GM18867 (cell line): ENCODE measurements at regions not wholly inside any gene's neighbourhood (a gene's known extent, or its start where the extent isn't known, plus 50 kb on each side); places are given as distances from the start of the nearest gene placed in this dataset.
"Not testable (repeated sequence)": the region's sequence is repeated elsewhere in the genome, so short reads cannot be mapped to it uniquely, and the experiment has no call there.

Experiments used
- ATAC-seq: cut with Tn5 transposase; IDR thresholded peaks from one replicate; pipeline ENCODE4 v1.9.1; 2021; ENCODE audit warnings: mild to moderate bottlenecking, moderate library complexity; ENCODE audit not compliant: unreplicated experiment

- ATAC-seq = no peak
These were observed 186.8 kb downstream of the FRK start for GRCh38 chr6:115873901-115874300.

DNA sequence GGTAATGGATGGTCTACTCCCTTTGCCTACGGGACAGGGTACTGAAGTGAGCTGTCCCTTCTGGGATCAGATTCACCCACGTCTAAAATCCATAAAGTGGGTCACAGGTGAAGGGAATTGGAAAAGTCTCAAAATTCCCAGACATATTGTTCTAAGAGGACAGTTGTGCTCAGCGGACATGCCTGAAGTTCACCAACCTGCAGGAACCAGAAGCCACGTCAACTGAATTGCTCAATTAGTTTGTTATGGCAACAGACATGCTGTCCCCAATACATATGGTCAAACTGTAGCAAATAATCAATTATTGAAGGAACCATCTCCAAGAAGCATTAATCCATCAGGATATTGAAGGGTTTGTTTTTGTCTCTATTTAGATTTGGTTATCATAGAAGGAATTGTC, 190.2 kb downstream of the FRK start:
- ATAC-seq = no peak

DNA sequence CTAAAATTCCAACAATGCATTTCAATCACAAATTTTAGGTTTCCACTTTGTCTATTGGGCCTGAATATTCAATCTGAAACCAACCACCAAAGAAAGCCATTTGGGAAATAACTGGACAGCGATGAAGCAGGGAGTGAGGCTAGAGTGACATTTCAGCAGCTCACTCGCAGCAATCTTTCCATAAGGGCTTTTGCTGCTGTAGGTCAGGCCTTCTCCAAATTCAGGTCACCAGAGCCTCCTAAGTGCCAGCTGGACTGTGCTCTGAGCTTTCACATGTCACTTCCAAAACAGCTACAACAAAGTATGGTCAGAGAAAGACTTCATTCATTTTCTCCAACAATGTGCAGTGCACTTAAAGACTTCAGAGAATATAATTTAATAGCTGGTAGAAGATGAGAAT, 194.8 kb downstream of the FRK start:
- ATAC-seq = no peak

GRCh38 chr6:115863211-115863610, 197.5 kb downstream of the FRK start:
- no peak for ATAC-seq

- ATAC-seq = not testable (repeated sequence)
These were observed 199.0 kb downstream of the FRK start for GRCh38 chr6:115861658-115862057.

- ATAC-seq = not testable (repeated sequence)
These were observed 201.1 kb downstream of the FRK start for GRCh38 chr6:115859577-115859976.

DNA sequence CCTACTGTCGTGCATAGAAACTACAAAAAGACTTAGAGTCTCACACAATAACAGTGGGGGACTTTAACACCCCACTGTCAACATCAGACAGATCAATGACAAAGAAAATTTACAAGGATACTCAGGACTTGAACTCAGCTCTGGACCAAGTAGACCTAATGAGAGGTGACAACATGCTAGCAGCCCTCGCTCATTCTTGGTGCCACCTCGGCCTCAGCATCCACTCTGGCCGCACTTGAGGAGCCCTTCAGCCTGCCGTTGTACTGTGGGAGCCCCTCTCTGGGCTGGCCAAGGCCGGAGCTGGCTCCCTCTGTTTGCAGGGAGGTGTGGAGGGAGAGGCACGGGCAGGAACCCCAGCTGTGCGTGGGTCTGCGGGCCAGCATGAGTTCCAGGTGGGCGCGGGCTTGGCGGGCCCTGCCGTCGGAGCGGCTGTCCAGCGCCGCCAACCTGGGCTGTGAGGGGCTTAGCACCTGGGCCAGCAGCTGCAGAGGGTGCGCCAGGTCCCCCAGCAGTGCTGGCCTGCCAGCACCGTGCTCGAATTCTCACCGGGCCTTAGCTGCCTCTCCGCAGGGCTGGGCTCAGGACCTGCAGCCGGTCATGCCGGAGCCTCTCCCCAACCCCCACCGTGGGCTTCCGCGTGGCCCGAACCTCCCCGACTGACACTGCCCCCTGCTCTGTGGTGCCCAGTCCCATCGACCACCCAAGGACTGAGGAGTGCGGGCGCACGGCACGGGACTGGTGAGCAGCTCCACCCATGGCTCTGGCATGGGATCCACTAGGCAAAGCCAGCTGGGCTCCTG, 205.6 kb downstream of the FRK start:
- ATAC-seq = no peak

DNA sequence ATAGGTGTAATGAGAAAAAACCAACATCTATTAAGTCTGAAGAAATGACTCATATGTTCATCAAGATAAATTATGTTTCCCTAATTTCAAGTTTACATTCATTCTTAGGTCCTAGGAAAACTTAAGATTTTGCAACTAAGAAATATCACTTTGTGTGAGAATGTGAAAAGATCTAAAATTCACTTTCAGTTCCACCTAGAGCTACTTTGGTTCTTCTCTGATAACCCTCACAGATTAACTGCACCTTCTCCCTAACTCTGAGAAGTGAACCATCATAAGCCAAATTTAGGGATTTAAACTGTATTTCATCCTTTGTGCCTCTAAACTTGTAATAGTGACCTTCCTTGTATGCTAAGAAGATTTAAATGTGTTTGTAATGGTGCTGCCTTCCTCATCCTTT, 213.0 kb downstream of the FRK start:
- ATAC-seq = no peak

GRCh38 chr6:115843945-115844344, 216.7 kb downstream of the FRK start:
- no peak for ATAC-seq

DNA sequence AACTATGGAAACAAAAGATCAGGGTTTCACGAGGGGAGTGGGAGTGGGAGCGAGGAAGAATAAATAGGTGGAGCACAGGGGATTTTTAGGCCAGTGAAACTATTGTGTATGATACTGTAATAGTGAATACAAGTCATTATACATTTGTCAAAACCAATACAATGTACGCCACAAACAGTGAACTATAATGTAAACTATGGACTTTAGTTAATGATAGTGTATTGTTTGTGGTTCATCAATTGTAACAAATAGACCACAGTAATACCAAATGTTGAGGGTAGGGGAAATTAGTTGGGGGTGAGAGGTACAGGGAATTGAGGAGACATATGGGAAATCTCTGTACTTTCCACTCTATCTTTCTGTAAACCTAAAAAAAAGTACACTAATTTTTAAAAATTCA, 218.4 kb downstream of the FRK start:
- no peak for ATAC-seq

GRCh38 chr6:115839583-115840181, 221.0 kb downstream of the FRK start:
- no peak for ATAC-seq

- ATAC-seq = peak; percentile 95
These were observed 221.8 kb downstream of the FRK start for GRCh38 chr6:115838763-115839401.

- no peak for ATAC-seq
These were observed 222.5 kb downstream of the FRK start for GRCh38 chr6:115838216-115838615.

DNA sequence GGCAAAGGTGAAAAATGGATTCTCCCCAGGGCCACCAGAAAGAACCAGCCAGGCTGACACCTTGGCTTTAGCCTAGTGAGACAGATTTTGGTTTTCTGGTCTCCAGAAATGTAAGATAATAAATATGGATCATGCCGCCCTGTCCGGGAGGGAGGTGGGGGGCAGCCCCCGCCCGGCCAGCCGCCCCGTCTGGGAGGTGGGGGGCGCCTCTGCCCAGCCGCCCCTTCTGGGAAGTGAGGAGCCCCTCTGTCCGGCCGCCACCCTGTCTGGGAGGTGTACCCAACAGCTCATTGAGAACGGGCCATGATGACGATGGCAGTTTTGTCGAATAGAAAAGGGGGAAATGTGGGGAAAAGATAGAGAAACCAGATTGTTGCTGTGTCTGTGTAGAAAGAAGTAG, 224.3 kb downstream of the FRK start:
- ATAC-seq = not testable (repeated sequence)

GRCh38 chr6:115835314-115835713, 225.4 kb downstream of the FRK start:
- no peak for ATAC-seq

- ATAC-seq = not testable (repeated sequence)
These were observed 226.1 kb downstream of the FRK start for GRCh38 chr6:115834542-115834941.

DNA sequence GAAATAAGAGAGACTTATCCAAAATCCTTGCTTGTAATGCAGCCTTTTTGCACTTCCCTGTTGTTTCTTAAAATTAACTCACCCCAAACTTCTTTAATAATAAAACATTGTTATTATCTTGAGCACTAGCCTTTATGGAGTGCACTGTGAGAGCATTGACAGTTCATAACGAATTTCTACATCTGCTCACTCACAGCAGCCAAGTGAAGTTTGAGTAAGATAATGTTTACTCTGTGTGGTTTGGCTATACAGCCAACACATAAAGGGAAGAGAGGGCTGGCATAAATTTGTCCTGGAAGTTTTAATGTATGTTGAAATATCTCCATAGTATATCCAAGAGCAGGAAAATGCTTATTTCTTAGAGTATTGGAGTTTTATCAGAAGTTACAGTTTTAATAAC, 227.9 kb downstream of the FRK start:
- no peak for ATAC-seq

DNA sequence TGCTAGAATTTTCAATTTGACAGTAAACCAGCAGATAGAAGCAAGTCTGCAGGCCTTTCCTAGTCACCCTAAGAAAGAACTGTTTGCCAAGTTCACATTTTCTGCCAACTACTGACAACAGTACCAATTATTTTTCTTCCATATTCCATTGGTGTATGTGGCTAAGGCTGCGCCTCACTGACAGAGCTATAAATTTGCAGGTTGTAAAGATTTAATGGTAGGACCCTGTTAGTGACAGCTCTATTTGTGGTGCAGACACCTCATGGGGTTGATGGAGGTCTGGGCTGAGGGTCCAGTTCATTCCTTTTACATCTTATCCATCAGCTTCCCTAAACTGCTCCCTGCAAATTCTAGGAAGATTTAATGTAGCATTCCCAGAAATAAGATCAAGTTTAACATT, 228.5 kb downstream of the FRK start:
- ATAC-seq = no peak

GRCh38 chr6:115830895-115831294, 229.8 kb downstream of the FRK start:
- no peak for ATAC-seq

DNA sequence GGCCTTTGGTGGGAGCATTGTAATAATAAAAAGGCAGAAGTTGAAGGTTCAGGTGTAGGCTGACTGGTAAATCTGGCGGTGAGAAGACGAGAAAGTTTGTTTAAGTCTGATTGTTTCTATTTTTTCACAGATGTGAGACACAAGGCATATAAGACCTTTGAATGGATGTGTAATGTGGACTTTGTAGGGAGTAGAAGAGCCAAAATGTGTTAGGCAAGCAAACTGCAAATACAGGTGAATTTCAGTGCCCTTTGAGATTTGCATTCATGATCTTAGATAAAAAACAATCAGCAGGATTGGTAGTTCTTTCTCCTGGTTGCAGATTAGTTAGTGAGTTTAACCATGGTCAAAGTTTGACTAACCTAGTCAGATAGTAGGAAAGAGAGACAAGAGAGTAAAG, 238.9 kb downstream of the FRK start:
- no peak for ATAC-seq

DNA sequence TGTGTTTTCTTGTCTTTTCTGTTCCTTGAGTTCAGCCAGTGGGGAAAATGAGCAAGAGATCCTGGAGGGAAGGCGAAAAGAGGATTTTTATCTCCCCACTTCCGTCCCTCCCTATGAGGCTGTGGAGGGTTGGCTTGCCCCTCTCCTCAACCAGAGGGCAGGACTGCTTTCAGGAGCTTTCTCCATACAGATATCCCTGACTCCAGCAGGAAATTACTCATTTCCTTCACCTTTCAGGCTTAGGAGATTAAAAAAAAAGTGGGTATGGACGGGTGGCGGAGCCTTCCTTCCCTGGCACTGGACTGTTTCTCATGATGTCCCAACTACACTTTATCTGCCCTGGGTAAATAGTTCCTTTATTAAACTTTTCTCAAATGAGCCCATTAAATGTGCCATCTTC, 241.2 kb downstream of the FRK start:
- ATAC-seq = no peak

DNA sequence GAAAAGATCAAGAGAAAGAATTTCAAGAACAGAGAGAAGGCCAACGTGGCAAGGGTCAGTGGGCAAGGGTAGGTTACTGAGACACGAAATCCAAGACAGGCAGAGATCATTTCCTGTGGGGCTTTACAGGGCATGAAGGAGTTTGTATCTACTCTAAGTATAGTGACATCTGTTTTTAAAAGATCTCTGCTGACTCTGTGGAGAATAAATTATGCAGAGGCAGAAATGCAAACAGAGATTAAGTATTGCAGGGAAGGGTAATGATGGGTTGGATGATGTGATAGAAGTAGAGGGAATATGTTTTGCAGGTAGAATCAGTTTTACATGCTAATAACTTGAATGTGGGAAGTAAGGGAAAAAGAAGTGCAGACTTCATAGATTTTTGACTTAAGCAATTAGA, 243.5 kb downstream of the FRK start:
- no peak for ATAC-seq
